NCI-H2029 (cell line): ENCODE measurements at regions not wholly inside any gene's neighbourhood (a gene's known extent, or its start where the extent isn't known, plus 50 kb on each side); places are given as distances from the start of the nearest gene placed in this dataset.
"Not testable (repeated sequence)": the region's sequence is repeated elsewhere in the genome, so short reads cannot be mapped to it uniquely, and the experiment has no call there.

Experiments
- DNase-seq: peaks from one replicate; lab custom pipeline; 2025; lab: John Stamatoyannopoulos, UW

- no peak for DNase-seq
These were observed 321.2 kb downstream of the ADGRD1 start for GRCh38 chr12:131274906-131275305.

- DNase-seq, result no peak
These were observed 322.1 kb downstream of the ADGRD1 start for GRCh38 chr12:131275824-131276223.

- no peak for DNase-seq
These were observed 322.9 kb downstream of the ADGRD1 start for GRCh38 chr12:131276501-131277185.

DNA sequence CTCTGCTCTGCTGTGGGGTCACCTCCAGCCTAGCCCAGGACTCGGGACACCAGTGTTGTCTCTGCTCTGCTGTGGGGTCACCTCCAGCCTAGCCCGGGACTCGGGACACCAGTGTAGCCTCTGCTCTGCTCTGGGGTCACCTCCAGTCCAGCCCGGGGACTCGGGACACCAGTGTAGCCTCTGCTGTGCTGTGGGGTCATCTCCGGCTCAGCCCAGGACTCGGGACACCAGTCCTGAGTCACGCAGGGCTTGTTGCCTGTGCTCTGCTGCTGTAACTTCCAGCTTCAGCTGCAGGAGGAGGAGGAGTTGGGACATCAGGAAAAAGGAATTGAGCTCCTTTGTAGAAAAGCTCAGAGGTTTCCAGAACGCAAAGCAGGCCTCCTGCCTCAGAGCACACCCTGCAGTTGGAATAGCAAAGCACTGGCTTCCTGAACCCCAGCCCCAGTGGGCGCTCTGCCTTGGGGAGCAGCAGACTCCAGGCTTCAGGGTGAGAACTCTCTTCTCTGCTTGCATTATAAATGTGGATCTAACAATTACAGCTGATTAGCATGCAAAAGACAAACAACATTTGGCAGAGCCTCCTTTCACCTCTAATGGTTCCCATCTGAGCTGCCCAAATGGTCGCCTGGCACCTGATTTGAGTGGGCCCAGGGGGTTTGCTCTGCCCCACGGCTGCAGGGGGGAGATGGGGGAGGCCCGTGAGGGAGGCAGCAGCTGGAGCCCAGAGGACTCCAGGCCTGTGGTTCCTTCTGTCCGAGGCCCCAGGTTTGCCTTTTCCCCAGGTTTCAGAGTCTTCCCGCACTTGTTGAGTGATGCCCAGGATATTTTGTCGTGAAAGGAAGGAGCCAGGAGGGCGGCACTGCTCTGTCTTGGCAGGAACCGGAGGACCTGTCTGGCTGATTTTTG, 323.7 kb downstream of the ADGRD1 start:
- not testable (repeated sequence) for DNase-seq

DNA sequence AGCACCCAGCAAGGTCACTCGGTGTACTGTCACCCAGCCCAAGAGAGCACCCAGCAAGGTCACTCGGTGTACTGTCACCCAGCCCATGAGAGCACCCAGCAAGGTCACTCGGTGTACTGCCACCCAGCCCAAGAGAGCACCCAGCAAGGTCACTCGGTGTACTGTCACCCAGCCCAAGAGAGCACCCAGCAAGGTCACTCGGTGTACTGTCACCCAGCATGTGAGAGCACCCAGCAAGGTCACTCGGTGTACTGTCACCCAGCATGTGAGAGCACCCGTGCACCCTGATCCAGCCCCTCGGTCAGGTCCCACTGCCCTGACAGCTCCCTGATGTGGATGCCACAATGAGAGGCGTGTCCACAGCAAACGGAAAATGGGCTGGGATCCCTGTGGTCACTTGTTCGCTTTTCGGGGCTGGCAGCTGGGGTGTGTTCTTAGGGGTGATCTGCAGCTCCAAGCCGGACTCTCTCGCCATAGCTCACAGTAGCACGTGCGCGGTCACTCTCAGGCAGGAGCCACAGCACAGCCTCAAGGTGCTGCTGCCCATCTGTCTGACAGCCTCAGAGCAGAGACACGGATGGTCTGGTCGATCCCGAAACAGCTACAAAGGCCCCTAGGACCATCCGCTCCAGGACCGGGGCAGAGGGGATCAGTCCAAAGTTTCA, 324.9 kb downstream of the ADGRD1 start:
- not testable (repeated sequence) for DNase-seq

DNA sequence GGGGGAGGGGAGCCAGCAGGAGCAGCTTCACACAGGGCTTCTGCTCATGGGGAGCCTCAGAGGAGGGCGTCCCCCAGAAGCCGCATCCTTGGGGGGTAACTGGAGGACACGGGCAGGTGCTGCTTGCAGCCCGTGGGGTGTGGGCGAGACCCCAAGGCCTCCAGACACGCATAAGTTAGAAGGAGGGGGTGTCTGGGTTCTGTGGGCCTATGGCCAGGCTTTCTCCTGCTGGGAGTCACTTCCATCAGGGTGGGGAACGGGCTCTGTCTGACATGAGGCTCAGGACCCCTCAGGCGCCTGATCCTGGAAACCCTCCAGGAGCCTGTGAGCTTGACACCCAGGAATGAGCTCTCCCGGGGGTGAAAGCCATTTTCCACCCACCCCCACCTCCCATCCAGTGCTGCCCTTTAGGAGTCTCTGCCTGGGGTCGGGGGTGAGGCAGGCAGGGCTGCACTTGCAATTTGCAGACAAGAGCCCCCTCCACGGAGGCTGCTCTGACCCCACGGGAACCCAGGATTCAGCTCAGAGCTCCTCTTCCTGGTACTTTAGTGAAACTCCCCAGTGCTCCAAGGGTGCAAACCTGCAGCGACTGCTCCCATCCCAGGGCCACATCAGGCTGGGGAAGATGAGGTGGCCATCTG, 325.7 kb downstream of the ADGRD1 start:
- no peak for DNase-seq

GRCh38 chr12:131280426-131280825, 326.7 kb downstream of the ADGRD1 start:
- DNase-seq, result no peak

GRCh38 chr12:131281016-131281415, 327.3 kb downstream of the ADGRD1 start:
- no peak for DNase-seq

GRCh38 chr12:131282292-131283080, 328.8 kb downstream of the ADGRD1 start:
- no peak for DNase-seq

DNA sequence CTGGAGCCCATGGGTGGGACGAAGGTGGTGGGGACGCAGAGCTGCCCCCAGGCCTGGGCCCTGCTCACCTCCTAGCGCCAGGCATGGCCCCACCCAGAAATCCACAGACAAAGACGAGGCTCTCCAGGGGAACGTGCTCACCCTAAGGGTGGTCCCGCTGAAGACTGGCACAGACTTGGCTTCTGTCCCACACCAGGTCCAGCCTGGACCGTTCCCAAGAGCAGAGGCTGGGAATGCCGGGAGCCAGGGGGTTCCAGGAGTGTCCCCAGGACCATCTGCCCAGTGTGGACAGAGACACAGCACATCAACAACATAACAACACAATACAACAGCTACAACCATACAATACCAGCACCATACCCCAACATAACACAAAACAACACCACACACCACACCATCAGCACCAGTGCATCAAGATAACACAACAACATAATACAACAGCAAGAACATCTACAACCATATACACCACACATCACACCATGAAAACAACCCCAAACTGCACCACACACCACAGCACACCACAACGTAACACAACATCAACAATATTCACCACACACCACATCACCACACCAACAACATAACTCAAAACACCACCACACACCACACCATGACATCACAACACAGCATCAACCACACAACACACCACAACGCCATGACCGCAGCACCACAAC, 329.6 kb downstream of the ADGRD1 start:
- DNase-seq, result no peak

DNA sequence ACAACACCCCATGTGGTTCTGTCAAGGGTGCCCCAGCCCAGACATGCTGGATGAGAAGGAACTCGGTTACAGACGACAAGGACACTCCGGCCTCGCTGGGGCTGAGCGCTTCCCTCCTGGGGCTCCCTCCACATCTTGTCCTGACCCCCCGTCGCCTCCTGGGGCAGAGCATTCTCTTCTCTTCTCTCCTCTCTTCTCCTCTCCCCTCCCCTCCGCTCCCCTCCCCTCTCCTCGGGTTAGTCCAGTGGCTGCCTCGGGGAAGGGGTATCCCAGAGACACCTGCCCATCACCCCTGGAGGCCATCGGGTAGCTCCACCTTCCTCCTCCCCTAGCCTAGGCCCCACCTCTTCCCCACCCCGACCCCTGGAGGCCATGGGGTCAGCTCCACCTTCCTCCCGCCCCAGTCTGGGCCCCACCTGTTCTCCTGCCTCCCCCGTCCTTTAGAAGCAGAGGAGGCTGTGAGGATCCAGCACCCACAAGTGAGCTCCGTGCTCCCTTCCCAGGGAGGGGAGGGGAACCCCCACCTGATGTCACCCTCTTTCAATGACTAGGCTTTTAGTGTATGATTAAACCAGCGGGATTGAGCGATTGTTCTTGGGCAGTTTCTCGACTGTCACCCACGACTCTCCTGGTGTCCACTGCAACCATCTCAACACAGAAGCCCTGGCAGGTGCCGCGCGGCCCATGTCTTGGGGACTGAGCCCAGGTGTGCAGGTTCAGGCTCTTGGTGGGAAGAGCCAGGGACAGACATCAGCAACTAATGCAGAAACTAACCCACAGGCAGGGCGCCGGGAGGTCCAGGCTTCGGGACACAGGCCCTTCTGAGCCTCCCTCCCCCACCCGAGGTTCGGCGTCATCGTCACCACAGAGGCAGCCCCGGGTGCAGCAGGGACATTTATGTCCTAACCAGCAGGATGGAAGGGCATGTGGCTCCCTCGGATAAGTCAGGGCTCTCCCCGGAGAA, 330.4 kb downstream of the ADGRD1 start:
- not testable (repeated sequence) for DNase-seq

DNA sequence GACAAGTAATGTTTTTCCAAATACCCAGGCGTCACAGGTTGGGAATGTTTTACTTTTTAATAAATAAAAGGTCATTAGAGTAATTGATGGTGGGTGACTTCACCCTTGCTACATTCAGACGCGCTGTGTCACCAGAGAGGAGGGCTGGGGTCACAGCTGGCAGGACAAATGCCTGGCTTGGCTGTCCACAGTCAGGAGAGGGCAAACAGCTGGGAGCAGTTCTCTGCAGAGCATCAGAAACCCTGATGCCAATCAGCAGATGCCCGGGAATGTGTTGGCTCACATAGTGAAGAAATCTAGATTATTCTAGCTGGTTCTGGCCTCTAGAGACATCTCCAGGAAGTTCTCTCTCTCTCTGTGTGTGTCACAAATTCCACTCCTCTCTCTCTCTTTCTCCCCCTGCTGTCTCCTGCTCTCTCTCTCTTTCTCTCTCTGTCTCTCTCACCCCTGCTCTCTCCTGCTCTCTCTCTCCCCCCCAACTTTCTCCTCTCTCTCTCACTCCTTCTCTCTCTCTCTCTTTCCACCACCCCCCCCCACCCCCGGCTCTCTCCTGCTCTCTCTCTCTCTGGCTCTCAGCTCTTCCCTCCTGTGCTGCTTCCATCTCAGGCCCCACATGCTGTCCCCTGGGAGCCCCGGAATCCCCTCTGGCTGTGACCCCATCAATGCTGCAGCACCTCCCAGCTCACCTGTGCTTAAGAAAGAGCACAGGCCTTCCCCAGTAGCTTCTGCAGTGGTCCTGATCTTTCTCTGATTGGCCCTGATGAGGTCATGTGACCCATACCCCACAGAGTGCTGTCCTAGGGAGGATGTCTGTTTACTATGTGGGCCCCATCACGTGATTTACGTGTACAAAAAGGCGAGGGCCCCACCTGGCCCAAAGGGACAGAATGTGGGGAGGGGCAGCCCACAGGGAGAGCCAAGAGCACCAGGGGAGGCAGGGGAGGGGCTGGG, 331.5 kb downstream of the ADGRD1 start:
- DNase-seq, result not testable (repeated sequence)

DNA sequence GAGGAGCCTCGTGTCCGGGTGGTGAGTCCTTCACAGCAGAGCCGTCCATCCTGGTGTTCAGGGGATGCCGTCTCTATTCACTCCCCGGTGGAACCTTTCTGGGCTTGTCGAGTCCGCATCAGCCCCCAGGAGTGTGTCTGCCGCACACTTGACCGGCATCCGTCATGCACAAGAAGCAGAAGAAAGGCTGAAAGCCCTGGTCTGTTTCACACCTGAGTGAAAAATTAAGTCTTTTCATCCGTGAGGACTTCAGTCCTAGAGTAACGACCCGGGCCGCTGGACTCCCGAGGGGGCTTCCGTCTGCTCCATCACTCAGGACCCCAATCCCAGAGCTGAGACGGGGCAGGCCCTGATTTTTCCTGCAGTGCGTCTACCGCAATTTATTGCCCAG, 332.2 kb downstream of the ADGRD1 start:
- DNase-seq, result not testable (repeated sequence)

- not testable (repeated sequence) for DNase-seq
These were observed 332.6 kb downstream of the ADGRD1 start for GRCh38 chr12:131286301-131286700.

- DNase-seq, result no peak
These were observed 333.6 kb downstream of the ADGRD1 start for GRCh38 chr12:131287015-131287937.

- no peak for DNase-seq
These were observed 334.4 kb downstream of the ADGRD1 start for GRCh38 chr12:131287938-131288764.
